ENCODE measurements at regions not wholly inside any gene's neighbourhood (a gene's known extent, or its start where the extent isn't known, plus 50 kb on each side); places are given as distances from the start of the nearest gene placed in this dataset.

- TF ChIP-seq SMC3 (IDR thresholded peaks at IDR 0.05; ENCODE audit: low read depth, low read length) (no peak), RCOR1 (IDR thresholded peaks at IDR 0.05; ENCODE audit: low read length) (no peak)
- H3K4me3 ChIP-seq (ENCODE audit: low read depth in 2 of 2, low read length in 1 of 2), result no peak overlapping the region
These were observed 75.2 kb upstream of the F13A1 start for GRCh38 chr6:6395581-6396197.

GRCh38 chr6:6397842-6398241 is 77.4 kb upstream of the F13A1 start:
- H3K27me3 ChIP-seq (ENCODE audit: insufficient read depth), result no peaks in the 10 kb centered on the region
- H3K79me2 ChIP-seq (ENCODE audit: insufficient read depth), result no peaks in the 10 kb centered on the region
- 7% methylated on average over 5 of the region's 5 CpGs for WGBS (ENCODE audit: low lambda C conversion rate)
- ChIA-PET POLR2A (no interaction called here), CTCF (no interaction called here)
- DNase-seq, result no peak
- H2AFZ ChIP-seq (ENCODE audit: low read depth), result no peak overlapping the region
- TF ChIP-seq USF2 (IDR thresholded peaks at IDR 0.05; ENCODE audit: borderline replicate concordance, low read depth, low read length), result no peak
- no peak for TF ChIP-seq NRF1 (IDR thresholded peaks at IDR 0.05; ENCODE audit: low read depth, low read length)
- TF ChIP-seq EZH2phosphoT487 (IDR thresholded peaks at IDR 0.05; ENCODE audit: borderline replicate concordance, low read depth), result no peak
- TF ChIP-seq CHD2 (IDR thresholded peaks at IDR 0.05; ENCODE audit: low read length, partially characterized antibody), result no peak
- no peak for TF ChIP-seq RAD21 (IDR thresholded peaks at IDR 0.05; ENCODE audit: low read length)
- TF ChIP-seq ZBTB33 (IDR thresholded peaks at IDR 0.05; ENCODE audit: borderline replicate concordance, low read depth), result no peak
- no peak for TF ChIP-seq RCOR1 (IDR thresholded peaks at IDR 0.05; ENCODE audit: low read length)
- no peak for TF ChIP-seq RXRA (IDR thresholded peaks at IDR 0.05; ENCODE audit: borderline replicate concordance, low read depth)
- TF ChIP-seq FOSL2 (IDR thresholded peaks at IDR 0.05; ENCODE audit: borderline replicate concordance, low read depth), result no peak
- no peak for TF ChIP-seq MEF2A (IDR thresholded peaks at IDR 0.05; ENCODE audit: borderline replicate concordance, low read depth)
- TF ChIP-seq YY1 (IDR thresholded peaks at IDR 0.05; ENCODE audit: low read depth), result no peak
- TF ChIP-seq FOXM1 (IDR thresholded peaks at IDR 0.05; ENCODE audit: low read depth), result no peak
- no peak for TF ChIP-seq POLR2AphosphoS5 (IDR thresholded peaks at IDR 0.05; ENCODE audit: low read depth, low read length)
- TF ChIP-seq USF1 (IDR thresholded peaks at IDR 0.05; ENCODE audit: borderline replicate concordance, low read depth), result no peak
- H4K20me1 ChIP-seq (ENCODE audit: insufficient read depth), result no peaks in the 10 kb centered on the region
- no peak overlapping the region for H3K27ac ChIP-seq (ENCODE audit: low read depth in 2 of 2, low read length in 1 of 2)
- H3K4me1 ChIP-seq (ENCODE audit: control insufficient read depth in 1 of 2, insufficient read depth in 2 of 2, low read depth in 1 of 2, low read length in 1 of 2), result no peaks in the 10 kb centered on the region
- no peaks in the 10 kb centered on the region for H3F3A ChIP-seq (replicated peaks; ENCODE audit: insufficient read depth)
- no peak overlapping the region for H3K4me3 ChIP-seq (ENCODE audit: low read depth in 2 of 2, low read length in 1 of 2)
- no peaks in the 10 kb centered on the region for H3K36me3 ChIP-seq (replicated peaks in 1 of 2; ENCODE audit: control insufficient read depth in 1 of 2, insufficient read depth in 2 of 2, low read length in 1 of 2)
- H3K9ac ChIP-seq, result no peak overlapping the region
- H3K9me3 ChIP-seq, result no peaks in the 10 kb centered on the region
- H3K9me2 ChIP-seq, result no peaks in the 10 kb centered on the region
- no peak overlapping the region for H3K4me2 ChIP-seq

More at GRCh38 chr6:6395581-6396197, 75.2 kb upstream of the F13A1 start:
- Histone ChIP-seq H4K20me1 (ENCODE audit: insufficient read depth) (no peaks in the 10 kb centered on the region), H3K27me3 (ENCODE audit: insufficient read depth) (no peaks in the 10 kb centered on the region), H3K9me3 (no peaks in the 10 kb centered on the region), H3K27ac (ENCODE audit: low read depth in 2 of 2, low read length in 1 of 2) (no peak overlapping the region), H3K9me2 (no peaks in the 10 kb centered on the region), H3K4me1 (ENCODE audit: control insufficient read depth in 1 of 2, insufficient read depth in 2 of 2, low read depth in 1 of 2, low read length in 1 of 2) (no peaks in the 10 kb centered on the region), H3K79me2 (ENCODE audit: insufficient read depth) (no peaks in the 10 kb centered on the region), H3F3A (replicated peaks; ENCODE audit: insufficient read depth) (no peaks in the 10 kb centered on the region), H3K4me2 (no peak overlapping the region), H3K9ac (no peak overlapping the region), H2AFZ (ENCODE audit: low read depth) (no peak overlapping the region), H3K36me3 (replicated peaks in 1 of 2; ENCODE audit: control insufficient read depth in 1 of 2, insufficient read depth in 2 of 2, low read length in 1 of 2) (no peaks in the 10 kb centered on the region)
- DNase-seq, result no peak
- ChIA-PET CTCF (no interaction called here), POLR2A (no interaction called here)
- 2% methylated on average over 5 of the region's 5 CpGs for WGBS (ENCODE audit: low lambda C conversion rate)

Measured in SK-N-SH (cell line).